Trophoblast cell (in vitro differentiated cells and primary cell): ENCODE measurements at regions not wholly inside any gene's neighbourhood (a gene's known extent, or its start where the extent isn't known, plus 50 kb on each side); places are given as distances from the start of the nearest gene placed in this dataset.

Experiments
- DNase-seq, 2 donors: peaks; one replicate each; pipeline ENCODE4 v3.0.0-alpha.2; 2016
- H2AFZ ChIP-seq: 2 replicates; pipeline ENCODE4 v1.6.1; 2013; ENCODE audit warnings: low read length, moderate library complexity, mild to moderate bottlenecking; ENCODE audit not compliant: insufficient read depth, poor library complexity
- H2AK5ac ChIP-seq: 2 replicates; pipeline ENCODE4 v1.6.1; 2013; ENCODE audit warnings: mild to moderate bottlenecking, low read length
- H2BK120ac ChIP-seq: 2 replicates; pipeline ENCODE4 v1.6.1; 2013; ENCODE audit warnings: low read length, mild to moderate bottlenecking, moderate library complexity; ENCODE audit not compliant: insufficient read depth, poor library complexity
- H2BK12ac ChIP-seq: 2 replicates; pipeline ENCODE4 v1.6.1; 2013; ENCODE audit warnings: mild to moderate bottlenecking, low read length, moderate library complexity
- H2BK5ac ChIP-seq: 2 replicates; pipeline ENCODE4 v1.6.1; 2013; ENCODE audit warnings: low read length, low read depth, moderate library complexity, mild to moderate bottlenecking; ENCODE audit not compliant: poor library complexity
- H3K14ac ChIP-seq: 2 replicates; pipeline ENCODE4 v1.6.1; 2013; ENCODE audit warnings: mild to moderate bottlenecking, low read length
- H3K18ac ChIP-seq: 2 replicates; pipeline ENCODE4 v1.6.1; 2013; ENCODE audit warnings: mild to moderate bottlenecking, low read length
- H3K23ac ChIP-seq: 2 replicates; pipeline ENCODE4 v1.6.1; 2013; ENCODE audit warnings: low read length
- H3K27ac ChIP-seq: 2 replicates; pipeline ENCODE4 v1.5.1; 2013; ENCODE audit warnings: low read depth, mild to moderate bottlenecking, inconsistent platforms, low read length, moderate library complexity
- H3K27me3 ChIP-seq: 2 replicates; pipeline ENCODE4 v1.6.1; 2013; ENCODE audit warnings: inconsistent platforms, mild to moderate bottlenecking, low read length, moderate library complexity; ENCODE audit not compliant: insufficient read depth
- H3K36me3 ChIP-seq, 2 experiments: 1 replicate in 1 of 2; 2 replicates in 1 of 2; pipeline ENCODE4 v1.6.1; 2013; ENCODE audit warnings: low read length in 2 of 2, mild to moderate bottlenecking in 2 of 2, moderate library complexity in 1 of 2; ENCODE audit not compliant: insufficient read depth in 2 of 2, control insufficient read depth in 1 of 2
- H3K4ac ChIP-seq: 2 replicates; pipeline ENCODE4 v1.6.1; 2013; ENCODE audit warnings: low read depth, mild to moderate bottlenecking, low read length, moderate library complexity
- H3K4me1 ChIP-seq, 2 experiments: 1 replicate in 1 of 2; 2 replicates in 1 of 2; pipeline ENCODE4 v1.6.1; 2013; ENCODE audit warnings: low read length in 2 of 2, mild to moderate bottlenecking in 2 of 2, moderate library complexity in 1 of 2; ENCODE audit not compliant: insufficient read depth in 2 of 2, control insufficient read depth in 1 of 2
- H3K4me2 ChIP-seq: 2 replicates; pipeline ENCODE4 v1.6.1; 2013; ENCODE audit warnings: inconsistent platforms, mild to moderate bottlenecking, low read length, moderate library complexity
- H3K4me3 ChIP-seq: 2 replicates; pipeline ENCODE4 v1.5.1; 2013; ENCODE audit warnings: mild to moderate bottlenecking, low read depth, low read length, inconsistent platforms
- H3K79me1 ChIP-seq: one replicate; pipeline ENCODE4 v1.6.1; 2013; ENCODE audit warnings: low read length
- H3K79me2 ChIP-seq: 2 replicates; pipeline ENCODE4 v1.6.1; 2013; ENCODE audit warnings: low read length, mild to moderate bottlenecking; ENCODE audit not compliant: control insufficient read depth, insufficient read depth, poor library complexity
- H3K9ac ChIP-seq: 2 replicates; pipeline ENCODE4 v1.6.1; 2013; ENCODE audit warnings: mild to moderate bottlenecking, low read length
- H3K9me3 ChIP-seq: 2 replicates; pipeline ENCODE4 v1.6.1; 2013; ENCODE audit warnings: low read depth, mild to moderate bottlenecking, control low read depth, inconsistent platforms, low read length; ENCODE audit not compliant: insufficient read depth
- H4K12ac ChIP-seq: 2 replicates; pipeline ENCODE4 v1.6.1; 2013; ENCODE audit warnings: low read depth, mild to moderate bottlenecking, low read length, moderate library complexity
- H4K8ac ChIP-seq: 2 replicates; pipeline ENCODE4 v1.6.1; 2013; ENCODE audit warnings: low read depth, mild to moderate bottlenecking, low read length, moderate library complexity
- H4K91ac ChIP-seq: one replicate; pipeline ENCODE4 v1.6.1; 2013; ENCODE audit warnings: low read depth, mild to moderate bottlenecking, low read length, moderate library complexity
- WGBS: extraction: QIAGEN DNeasy Blood & Tissue Kit; methylation state at CpG from one replicate; pipeline ENCODE4 v1.1.7; 2013; ENCODE audit warnings: missing lambda C conversion rate; ENCODE audit not compliant: insufficient read length, insufficient coverage; ENCODE audit errors: extremely low coverage; 5-methylcytosine and 5-hydroxymethylcytosine counted together

DNA sequence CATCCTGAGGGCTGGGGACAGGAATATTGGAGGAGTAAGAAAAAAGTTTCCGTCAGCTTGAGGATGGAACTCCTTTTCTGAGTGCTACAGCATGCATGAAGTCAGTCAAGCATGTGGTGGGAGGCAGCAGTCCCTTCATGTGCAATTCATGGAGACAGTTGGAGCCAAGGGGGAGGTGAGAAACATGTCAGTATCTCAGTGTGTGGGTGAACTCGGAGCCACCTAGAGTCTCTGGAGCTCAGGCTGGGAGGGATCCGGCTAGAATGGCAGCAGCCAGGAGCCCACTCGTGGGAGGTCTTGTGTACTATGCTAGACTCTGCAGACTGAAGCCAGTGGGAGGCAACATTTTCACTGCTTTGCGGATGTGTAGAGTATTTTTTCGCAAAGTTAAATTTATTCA lies 60.3 kb downstream of the AVPR1A start:
- Histone ChIP-seq H2BK5ac (no peak overlapping the region), H3K79me2 (no peaks in the 10 kb centered on the region), H2BK12ac (no peak overlapping the region), H4K91ac (no peak overlapping the region), H2BK120ac (no peak overlapping the region), H3K4me1 (no peaks in the 10 kb centered on the region), H3K4me2 (no peak overlapping the region), H3K27ac (no peak overlapping the region), H3K23ac (no peak overlapping the region), H3K18ac (no peak overlapping the region), H2AFZ (no peak overlapping the region), H3K9me3 (no peaks in the 10 kb centered on the region), H3K36me3 (no peaks in the 10 kb centered on the region), H3K79me1 (no peaks in the 10 kb centered on the region), H3K9ac (no peak overlapping the region), H3K27me3 (no peaks in the 10 kb centered on the region), H3K4me3 (no peak overlapping the region), H3K4ac (no peak overlapping the region), H4K8ac (no peak overlapping the region), H3K14ac (no peak overlapping the region), H4K12ac (no peak overlapping the region), H2AK5ac (no peak overlapping the region)
- DNase-seq: no peak
- WGBS: no CpG with 5 or more reads among the region's 6 CpGs

- no peak overlapping the region for H2AK5ac ChIP-seq
- no peak overlapping the region for H4K91ac ChIP-seq
- H3K4ac ChIP-seq: no peak overlapping the region
- H3K4me3 ChIP-seq: no peak overlapping the region
- H2BK120ac ChIP-seq: no peak overlapping the region
- no peak for DNase-seq
- H3K23ac ChIP-seq: no peak overlapping the region
- no peak overlapping the region for H2BK5ac ChIP-seq
- no peaks in the 10 kb centered on the region for H3K9me3 ChIP-seq
- no peak overlapping the region for H4K12ac ChIP-seq
- no peak overlapping the region for H2BK12ac ChIP-seq
- no peak overlapping the region for H3K27ac ChIP-seq
- H3K18ac ChIP-seq: no peak overlapping the region
- no peak overlapping the region for H3K14ac ChIP-seq
- no peak overlapping the region for H2AFZ ChIP-seq
- no CpG with 5 or more reads among the region's 7 CpGs for WGBS
- no peaks in the 10 kb centered on the region for H3K36me3 ChIP-seq
- no peaks in the 10 kb centered on the region for H3K4me1 ChIP-seq
- no peaks in the 10 kb centered on the region for H3K79me2 ChIP-seq
- no peak overlapping the region for H4K8ac ChIP-seq
- no peak overlapping the region for H3K9ac ChIP-seq
- no peaks in the 10 kb centered on the region for H3K79me1 ChIP-seq
- no peaks in the 10 kb centered on the region for H3K27me3 ChIP-seq
- H3K4me2 ChIP-seq: no peak overlapping the region
These were observed 64.7 kb downstream of the AVPR1A start for GRCh38 chr12:63086149-63086915.

GRCh38 chr12:63085120-63085519 lies 65.9 kb downstream of the AVPR1A start:
- Histone ChIP-seq H2BK5ac (no peak overlapping the region), H3K4me1 (no peaks in the 10 kb centered on the region), H4K8ac (no peak overlapping the region), H3K4me3 (no peak overlapping the region), H2BK120ac (no peak overlapping the region), H3K36me3 (no peaks in the 10 kb centered on the region), H2AK5ac (no peak overlapping the region), H3K9ac (no peak overlapping the region), H3K27ac (no peak overlapping the region), H2AFZ (no peak overlapping the region), H3K18ac (no peak overlapping the region), H3K4ac (no peak overlapping the region), H3K9me3 (no peaks in the 10 kb centered on the region), H3K79me2 (no peaks in the 10 kb centered on the region), H3K23ac (no peak overlapping the region), H3K4me2 (no peak overlapping the region), H2BK12ac (no peak overlapping the region), H4K12ac (no peak overlapping the region), H3K14ac (no peak overlapping the region), H3K79me1 (no peaks in the 10 kb centered on the region), H4K91ac (no peak overlapping the region), H3K27me3 (no peaks in the 10 kb centered on the region)
- DNase-seq: no peak
- no CpG with 5 or more reads among the region's 4 CpGs for WGBS

DNA sequence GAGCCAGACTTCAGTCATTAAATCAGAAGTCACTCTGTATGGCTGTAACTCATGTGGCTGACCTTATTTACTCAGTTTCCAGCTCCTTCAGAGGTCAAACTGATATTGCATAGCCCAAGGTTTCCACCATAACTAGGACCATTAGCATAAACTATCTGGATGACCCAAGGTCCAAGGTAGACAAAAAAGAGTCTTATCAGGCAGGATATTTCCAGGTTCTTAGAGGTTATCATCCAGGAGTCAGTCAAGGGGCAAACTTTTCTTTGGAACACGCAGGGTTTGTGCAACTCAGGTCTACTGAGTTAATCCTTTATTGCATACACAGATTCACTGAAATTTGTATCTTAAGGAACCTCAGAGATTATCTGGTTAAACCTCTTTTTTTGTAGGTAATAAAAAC lies 66.5 kb downstream of the AVPR1A start:
- Histone ChIP-seq H3K27ac (no peak overlapping the region), H3K79me2 (no peaks in the 10 kb centered on the region), H4K91ac (no peak overlapping the region), H2AK5ac (no peak overlapping the region), H3K4me2 (no peak overlapping the region), H3K14ac (no peak overlapping the region), H2BK5ac (no peak overlapping the region), H3K79me1 (no peaks in the 10 kb centered on the region), H3K9me3 (no peaks in the 10 kb centered on the region), H4K12ac (no peak overlapping the region), H3K4me1 (no peaks in the 10 kb centered on the region), H2AFZ (no peak overlapping the region), H3K4ac (no peak overlapping the region), H3K18ac (no peak overlapping the region), H2BK12ac (no peak overlapping the region), H3K36me3 (no peaks in the 10 kb centered on the region), H4K8ac (no peak overlapping the region), H2BK120ac (no peak overlapping the region), H3K9ac (no peak overlapping the region), H3K4me3 (no peak overlapping the region), H3K27me3 (no peaks in the 10 kb centered on the region), H3K23ac (no peak overlapping the region)
- no CpG with 5 or more reads among the region's 1 CpG for WGBS
- no peak for DNase-seq
